Left forelimb (tissue), 1 donor: ENCODE measurements at regions not wholly inside any gene's neighbourhood (a gene's known extent, or its start where the extent isn't known, plus 50 kb on each side); places are given as distances from the start of the nearest gene placed in this dataset.
"Not testable (repeated sequence)": the region's sequence is repeated elsewhere in the genome, so short reads cannot be mapped to it uniquely, and the experiment has no call there.

ENCODE experiments used
- DNase-seq: peaks from one replicate; pipeline ENCODE4 v3.0.0-alpha.2; 2018; ENCODE audit warnings: low spot score

DNA sequence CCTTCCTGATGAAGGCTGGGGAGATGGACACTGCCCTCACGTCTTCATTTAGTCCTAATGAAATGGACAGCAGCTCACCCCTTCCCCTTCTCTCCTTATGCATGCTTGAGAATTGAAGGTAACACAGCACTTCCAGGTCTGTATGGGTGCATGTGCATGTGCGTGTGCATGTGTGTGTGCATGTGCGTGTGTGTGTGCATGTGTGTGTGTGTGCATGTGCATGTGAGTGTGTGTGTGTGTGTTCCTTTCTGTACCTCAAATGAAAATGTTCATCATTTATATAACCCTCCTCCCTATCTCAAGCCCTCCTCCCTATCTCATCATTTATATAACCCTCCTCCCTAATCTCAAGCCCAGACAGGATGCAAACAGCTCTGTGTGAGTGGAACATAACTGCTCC, 444.8 kb downstream of the MAT2B start:
- no peak for DNase-seq

DNA sequence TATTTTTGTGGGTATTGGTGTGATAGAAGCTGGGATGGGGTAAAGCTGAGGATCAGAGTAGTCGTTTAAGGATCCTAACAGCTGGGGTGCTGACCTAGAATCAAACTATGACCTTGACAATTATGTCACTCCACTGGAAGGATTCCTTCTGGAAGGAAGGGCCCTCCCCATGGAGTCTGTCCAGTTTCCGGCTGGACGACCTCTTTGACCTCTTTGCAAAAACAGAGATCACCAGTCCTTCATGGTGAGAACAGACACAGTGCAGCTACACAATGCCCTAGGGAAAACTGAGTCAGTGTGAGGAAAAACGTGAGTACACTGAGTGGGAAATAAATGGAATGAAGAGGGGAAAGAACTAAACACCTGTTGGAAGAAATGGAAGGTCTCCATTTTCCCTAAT, 445.6 kb downstream of the MAT2B start:
- no peak for DNase-seq

DNA sequence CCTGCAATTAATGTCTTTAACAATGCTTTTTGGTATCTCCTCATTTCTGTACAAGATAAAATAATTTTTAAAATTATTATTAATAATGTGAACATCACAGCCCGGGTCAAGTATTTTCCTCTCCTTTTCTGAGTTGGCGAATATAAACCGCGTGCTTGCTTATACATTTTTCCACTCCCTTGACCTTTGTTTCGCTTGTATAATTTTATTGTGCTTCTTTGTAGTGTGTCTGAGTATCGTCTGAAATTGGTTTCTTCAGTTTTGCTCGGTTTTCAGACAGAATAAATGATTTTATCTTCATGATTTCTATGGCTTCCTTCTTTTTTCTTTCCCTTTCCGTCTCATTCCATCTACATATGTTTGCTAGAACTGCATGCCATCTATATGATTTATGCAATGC, 448.5 kb downstream of the MAT2B start:
- no peak for DNase-seq

DNA sequence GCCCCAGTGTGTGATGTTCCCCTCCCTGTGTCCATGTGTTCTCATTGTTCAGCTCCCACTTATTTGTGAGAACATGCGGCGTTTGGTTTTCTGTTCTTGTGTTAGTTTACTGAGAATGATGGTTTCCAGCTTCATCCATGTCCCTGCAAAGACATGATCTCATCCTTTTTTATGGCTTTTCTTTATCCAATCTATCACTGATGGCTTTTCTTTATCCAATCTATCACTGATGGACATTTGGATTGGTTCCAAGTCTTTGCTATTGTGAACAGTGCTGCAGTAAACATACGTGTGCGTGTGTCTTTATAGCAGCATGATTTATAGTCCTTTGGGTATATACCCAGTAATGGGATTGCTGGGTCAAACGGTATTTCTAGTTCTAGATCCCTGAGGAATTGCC, 455.8 kb downstream of the MAT2B start:
- DNase-seq = not testable (repeated sequence)

DNA sequence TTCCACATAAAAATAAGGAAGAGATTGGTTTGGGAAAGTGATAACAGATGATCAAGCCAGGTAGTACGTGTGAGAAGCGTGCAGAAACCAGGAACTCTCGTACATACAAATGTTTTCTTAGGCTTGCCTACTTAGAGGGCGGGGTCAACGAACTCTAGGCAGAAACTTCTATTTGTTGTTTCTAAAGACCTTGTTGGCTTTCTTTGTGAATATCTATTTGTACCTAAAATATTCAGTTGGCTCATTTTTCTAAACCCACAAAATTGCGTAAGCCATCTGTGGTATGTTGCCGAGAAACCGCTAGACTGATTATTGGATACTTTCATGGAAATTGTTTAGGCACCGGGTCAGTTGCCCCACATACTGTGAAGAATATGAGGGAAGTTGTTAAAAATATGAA, 458.5 kb downstream of the MAT2B start:
- DNase-seq = no peak

DNA sequence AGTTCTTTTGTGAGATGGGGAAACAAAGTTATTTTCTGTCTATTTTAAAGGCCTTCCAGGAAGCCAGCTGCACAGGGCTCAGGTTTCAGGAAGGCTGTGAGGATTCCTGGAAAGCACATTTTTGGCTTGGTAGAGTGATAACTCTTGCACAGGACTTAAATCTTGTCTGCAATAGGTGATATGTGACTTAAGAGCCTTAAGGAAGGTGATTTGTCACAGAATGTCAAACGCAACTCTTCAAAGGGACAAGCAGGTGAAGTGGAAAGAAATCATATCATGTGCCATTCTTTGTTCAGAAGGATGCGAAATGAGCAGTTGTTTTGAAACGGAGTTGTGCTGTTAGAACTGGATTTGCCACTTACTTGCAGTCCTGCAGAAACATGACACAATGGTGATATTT, 459.3 kb downstream of the MAT2B start:
- DNase-seq = no peak

DNA sequence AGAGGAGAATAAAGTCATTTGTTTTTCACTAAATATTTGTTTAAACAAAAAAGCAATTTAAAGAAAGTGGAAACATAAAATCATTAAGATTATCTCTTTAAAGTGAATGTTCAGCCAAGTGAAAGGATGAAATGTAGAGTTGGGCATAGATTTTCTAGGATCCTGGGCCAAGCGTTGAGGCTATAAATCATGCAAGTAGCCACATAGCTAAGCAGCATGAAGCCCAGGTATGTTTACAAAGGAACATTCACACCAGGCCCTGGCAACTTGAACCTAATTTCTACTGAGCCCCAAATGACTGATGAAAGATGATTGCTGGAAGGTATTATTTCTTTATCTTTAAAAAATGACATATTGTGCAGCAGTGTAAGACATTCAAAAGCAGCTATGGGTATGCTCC, 461.8 kb downstream of the MAT2B start:
- DNase-seq = no peak

DNA sequence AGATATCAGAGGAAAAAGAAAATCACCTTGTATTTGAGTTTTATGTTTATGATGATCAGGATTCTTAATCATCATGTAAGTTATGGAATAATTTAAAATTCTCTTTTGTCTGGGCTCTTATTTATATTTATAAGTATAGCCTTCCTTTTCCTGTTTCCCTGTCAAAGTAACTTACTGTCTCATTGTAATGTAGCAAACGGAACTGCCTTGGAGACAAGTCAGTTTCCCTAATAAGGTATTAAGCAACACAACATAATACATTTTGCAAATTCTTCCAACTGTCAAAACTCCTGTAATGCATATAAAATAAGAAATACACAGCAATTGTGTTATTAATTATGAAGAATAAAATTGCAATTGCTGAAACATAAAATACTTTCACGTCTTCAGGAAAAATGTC, 463.2 kb downstream of the MAT2B start:
- DNase-seq = no peak

DNA sequence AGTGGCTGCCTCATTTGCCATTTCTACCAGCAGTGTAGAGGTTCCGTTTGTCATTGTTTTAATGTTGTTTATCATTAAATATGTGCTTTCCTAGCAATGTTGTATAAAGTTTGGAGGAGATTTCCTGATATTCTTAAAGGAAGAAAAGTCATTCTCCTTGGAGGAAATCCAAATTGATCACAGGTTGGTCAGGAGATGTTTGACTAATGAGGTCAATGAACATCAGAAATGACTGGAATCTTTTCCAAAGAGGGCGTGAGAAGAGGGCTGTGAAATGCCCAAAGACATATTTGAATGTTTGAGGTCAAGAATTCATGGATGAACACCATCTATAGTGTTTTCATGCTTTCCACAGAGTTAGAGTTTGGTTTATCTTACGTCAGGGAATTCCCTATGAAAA, 471.3 kb downstream of the MAT2B start:
- DNase-seq = no peak

DNA sequence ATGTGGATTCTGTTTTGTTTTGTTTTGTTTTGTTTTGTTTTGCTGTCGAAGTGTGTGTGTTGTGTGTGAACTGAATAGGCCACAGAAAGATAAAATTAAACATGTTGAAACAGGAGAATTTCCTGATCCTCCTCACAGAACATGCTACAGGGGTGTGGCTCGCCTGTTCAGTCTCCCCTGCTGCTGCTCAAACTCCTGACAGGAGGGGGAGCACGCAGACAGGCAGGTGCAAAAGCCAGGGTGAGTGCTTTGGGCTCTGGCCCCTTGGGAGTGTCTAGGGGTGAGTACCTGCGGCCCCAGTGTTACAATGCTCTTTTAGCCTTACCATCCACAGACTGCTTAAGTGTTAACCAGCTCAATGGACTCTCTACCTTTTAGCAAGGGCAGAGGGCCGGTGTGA, 473.5 kb downstream of the MAT2B start:
- DNase-seq = no peak

DNA sequence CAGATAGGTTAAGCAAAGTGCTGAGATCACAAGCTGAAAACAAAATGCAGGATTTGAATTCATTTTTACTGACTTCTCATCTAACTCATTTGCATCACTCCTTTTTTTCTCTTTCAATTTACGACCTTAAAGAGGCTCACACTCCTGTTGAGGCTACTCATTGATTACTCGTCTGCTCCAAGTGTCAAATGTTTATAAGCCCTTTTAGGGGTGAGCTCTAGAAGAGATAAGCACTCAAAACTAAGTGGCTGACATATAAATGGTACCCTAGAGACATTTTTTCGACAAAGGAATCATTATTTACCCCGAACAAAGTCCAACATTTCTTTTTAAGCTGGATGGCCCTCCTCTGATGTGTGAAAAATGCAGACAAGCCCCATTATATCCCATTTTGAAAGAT, 483.1 kb downstream of the MAT2B start:
- no peak for DNase-seq

DNA sequence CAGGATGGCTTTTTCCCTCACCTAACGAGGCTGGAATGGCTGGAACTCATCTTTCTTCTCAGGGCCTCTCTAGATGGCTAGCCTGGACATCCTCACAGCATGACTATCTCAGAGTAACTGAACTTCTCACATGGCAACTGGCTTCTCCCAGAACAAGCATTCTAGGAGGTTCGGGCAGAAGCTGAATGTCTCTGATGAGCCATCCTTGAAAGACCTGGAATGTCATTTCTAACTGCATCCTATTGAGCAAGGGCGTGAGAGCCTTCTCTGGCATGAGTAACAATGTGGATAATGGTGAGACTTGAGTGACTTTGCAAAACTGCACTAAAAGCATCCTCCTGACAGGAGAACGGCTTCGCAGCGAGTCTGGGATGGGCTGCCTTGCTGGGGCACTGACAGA, 487.7 kb downstream of the MAT2B start:
- no peak for DNase-seq

DNA sequence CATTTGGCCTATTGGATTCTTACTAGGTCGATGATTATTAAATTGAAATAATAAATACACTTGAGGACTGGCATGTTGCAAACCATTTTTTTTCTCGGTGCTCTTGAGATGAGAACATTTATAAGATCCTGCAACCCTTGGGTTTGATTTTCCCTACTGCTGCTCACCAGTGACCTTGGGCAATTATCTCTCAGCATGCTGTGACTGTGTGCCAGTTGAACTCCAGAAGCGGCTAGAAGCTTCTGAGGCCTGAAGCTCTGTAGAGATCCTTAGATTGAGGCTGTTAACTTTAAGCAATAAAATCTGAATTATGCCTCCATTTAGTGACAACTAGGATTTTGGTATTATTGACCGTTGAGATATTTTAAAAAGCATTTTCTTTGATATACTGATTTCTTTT, 489.8 kb downstream of the MAT2B start:
- no peak for DNase-seq

DNA sequence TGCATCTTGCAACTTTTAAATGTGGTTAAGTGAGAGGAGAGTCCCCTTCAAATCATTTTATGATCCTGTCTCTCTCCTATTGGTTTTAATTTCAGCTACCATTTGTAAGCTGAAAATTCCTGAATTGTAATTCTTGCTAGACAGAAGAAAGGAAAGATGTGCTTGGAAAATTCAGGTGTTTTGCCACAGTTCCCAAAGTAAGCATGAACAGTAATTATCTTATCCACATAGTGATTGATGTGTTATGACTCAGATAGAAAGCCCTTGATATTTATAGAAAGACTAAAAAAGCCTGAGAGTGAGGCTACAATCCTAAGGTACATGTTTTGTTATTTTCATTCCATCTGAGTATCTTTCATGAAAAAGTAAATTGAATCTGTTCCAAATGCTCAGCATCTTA, 492.5 kb downstream of the MAT2B start:
- no peak for DNase-seq

DNA sequence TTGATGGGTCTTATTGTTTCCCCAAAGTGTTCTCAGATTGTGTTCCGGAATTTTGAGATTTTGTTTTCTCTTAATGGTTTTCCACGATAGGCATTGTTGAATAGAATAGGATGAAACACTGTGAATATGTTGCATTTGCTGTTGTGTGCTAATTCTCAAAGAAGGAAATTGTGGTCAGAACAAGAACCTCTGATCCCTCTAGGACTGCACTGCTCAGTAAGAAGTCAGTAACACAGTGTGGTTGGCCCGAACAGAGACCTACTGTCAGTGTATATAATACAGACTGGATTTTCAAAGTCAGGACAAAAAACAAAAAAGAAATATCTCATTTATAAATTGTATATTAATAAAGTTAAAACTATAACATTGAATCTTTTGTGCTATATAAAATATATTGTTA, 494.8 kb downstream of the MAT2B start:
- DNase-seq = no peak

DNA sequence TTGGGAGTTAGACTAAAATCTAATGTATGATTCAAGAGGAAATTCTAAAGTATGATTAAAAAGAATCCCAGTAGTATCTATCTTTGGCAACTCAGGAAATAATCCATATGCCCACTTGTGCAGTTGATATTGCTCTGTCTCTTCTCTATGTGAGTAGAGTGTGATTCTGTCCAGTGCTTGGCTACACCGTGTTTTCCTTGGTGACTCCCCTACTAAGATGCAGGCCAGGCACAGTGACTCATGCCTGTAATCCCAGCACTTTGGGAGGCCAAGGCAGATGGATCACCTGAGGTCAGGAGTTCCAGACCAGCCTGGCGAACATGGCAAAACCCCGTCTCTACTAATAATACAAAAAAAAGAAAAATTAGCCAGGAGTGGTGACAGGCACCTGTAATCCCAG, 495.4 kb downstream of the MAT2B start:
- no peak for DNase-seq

DNA sequence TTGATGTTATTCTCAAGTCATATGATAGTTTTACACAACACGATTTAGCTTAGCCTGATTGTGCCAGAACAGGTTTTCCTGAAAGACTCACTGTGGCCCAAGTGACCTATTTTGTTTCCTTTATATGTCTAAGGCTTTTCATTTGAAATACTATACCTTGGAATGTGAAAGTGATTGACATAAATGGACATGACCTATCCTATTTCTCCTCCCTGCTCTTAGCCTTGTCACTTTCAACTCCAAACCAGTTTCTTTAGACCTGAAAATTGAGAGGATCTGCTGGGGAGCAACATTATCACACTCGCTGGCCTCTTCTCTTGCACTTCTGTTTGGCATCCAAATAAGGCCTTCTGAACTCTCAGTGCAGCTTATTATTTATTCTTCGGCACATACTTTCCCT, 496.8 kb downstream of the MAT2B start:
- no peak for DNase-seq

DNA sequence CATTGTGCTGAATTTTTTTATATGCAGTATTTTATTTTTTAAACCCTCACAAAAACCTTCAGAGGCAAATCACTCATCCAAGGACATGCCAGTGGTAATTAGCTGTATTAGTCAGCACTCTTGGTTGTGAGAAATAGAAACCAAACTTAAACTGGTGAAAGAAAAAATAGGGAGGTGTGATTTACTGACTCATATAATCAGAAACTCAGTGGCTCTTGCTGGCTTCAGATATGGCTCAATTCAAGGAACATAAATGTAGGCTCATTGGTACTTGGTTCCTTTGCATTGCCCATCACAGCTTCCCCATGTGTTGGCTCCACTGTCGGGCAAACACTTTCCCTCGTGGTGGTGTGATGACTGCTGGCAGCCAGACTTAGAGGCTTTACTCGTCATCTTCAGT, 497.2 kb downstream of the MAT2B start:
- no peak for DNase-seq

DNA sequence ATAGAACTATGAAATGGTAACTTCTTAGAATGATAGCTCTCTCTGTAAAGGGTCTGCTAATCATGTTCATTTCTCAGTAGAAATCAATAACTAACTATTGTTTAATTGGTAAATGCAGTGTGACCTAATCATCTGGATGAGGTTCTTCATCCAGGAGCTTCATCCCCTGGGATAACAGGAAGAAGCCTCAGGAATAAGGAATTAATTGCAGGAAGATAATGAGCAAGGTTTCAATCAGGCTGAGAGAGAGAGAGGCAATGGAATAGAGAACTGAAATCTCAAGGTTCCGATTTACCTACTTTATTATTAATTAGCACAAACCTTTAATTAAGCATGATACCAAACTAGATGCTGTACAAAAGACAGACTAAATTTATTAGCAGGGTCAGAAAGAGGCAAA, 499.7 kb downstream of the MAT2B start:
- no peak for DNase-seq

DNA sequence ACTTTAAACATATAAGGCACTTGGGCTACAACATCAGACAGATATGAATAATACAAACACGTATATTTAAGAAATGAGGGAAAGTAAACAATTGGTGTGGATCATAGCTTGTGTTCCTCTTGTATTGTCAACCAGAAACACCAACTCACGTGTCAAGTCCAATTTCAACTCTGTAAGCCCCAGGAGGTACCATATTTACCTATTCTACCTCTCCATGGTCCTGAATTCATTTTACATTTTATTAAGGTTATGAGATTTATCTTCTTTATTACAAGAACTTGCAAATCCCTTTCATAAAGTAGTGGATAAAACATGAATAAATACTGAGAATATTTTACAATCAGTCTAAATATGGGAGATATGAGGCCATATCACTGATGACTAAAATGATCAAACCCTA, 501.6 kb downstream of the MAT2B start:
- no peak for DNase-seq

DNA sequence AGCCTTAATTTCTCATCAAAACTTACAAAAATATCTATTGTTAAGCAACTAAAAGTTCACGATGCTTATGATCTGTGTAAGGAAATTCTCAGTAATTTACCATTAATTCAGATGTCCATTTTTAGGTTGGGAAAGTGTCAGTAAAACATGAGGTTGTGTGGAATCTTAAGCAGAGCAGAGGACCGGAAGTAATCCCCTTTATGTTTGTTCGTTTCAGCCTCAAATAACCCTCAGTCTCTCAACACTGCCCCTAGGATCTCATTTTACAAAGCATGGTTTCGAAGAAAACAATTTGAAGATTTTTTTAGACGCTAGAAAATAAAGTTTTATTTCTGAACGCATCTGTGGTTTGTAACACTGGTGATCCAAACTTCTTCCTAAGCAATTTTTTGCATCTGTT, 504.2 kb downstream of the MAT2B start:
- no peak for DNase-seq

DNA sequence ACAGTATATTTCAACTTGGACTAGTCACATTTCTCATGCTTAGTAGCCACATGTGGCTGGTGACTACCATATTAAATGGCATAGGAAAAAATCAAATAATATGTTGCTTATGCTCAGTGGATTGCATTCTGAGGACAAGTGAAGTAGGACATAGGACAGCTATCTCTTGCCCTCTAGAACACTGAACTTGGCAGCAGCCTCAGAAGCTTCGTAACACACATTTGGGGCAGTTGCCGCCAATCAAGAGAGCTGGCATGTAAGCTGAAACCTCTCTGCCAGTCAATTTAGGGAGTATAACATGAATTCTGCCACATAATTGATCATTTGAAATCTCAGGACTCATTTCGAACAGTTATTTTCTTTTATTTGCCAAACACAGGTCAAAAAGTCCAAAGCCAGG, 505.5 kb downstream of the MAT2B start:
- no peak for DNase-seq

DNA sequence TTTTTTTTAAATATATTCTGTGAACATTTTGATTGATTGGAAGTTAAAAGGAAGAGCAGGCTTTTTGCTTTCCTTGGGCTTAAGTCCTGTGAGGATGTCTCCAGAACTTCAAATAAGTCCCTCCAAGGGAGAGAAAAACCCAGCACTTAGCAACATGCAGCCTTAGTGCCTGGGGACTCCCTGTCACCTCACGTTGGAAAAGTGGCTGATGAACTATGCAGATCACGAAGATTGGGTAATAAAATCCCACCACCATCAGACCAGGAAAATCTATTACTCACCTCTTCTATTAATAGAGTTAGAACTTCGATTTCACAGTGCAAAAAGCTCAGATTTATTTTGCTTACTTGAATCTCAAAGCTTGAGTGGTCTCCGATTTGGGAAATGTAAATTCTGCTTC, 507.0 kb downstream of the MAT2B start:
- DNase-seq = no peak

DNA sequence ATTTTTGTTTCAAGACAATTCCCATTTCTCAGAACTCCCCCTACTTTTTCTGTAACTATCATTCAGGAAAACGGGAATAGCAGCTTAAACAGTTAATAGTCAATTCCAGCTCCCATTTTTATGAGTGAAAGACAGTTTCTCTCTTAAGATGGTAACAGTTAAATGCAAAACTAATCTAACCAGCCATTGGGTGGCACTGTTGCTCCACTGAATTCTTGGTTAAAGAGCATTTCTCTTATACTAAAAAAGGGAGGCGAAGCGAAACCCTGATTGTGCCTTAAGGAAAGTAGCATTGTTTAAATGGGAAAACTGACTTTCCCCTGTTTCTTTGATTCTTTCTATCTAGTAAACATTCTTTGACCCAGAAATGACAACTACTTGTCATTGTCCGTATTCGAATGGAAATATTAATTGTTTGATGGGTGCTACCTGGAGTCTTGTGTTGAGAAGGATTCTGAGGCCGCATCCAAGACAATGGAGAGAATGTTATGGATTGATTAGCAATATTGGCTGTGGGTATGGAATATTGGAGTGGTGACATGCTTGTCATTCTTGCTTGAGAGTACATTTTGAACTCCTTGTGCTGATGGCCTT, 507.8 kb downstream of the MAT2B start:
- peak; percentile 70 for DNase-seq

DNA sequence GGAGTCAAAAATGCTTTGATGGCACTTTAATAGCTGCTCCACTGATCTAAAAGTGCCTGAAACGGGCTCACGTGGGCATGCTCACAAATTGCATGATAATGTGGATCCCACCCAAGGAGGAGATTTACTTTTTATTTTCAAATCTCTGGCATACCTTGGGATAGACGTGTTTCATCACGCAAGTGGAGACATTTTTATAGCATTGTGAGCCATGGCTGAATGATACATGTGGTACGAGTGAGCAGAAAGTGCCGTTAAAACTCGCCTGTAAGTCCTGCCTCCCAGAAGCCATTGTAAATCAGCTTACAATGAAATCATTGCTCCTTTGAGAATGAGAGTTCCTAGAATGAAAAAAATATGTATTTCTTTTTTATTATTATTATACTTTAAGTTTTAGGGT, 514.7 kb downstream of the MAT2B start:
- DNase-seq = no peak
